ENCODE measurements at regions not wholly inside any gene's neighbourhood (a gene's known extent, or its start where the extent isn't known, plus 50 kb on each side); places are given as distances from the start of the nearest gene placed in this dataset.

- ATAC-seq (no peak), DNase-seq (no peak)
- peaks cover 0 to 22% (median 6%) of the 10 kb centered on the region in 7 donors for H3K27me3 ChIP-seq
- no peak for TF ChIP-seq CTCF (IDR thresholded peaks at IDR 0.05)
- no peak overlapping the region for H3K27ac ChIP-seq
- intact Hi-C loops (cut with DNase I), result loop anchor here in 1 of 10 donors (10.0 kb wide), 1 partner anchor 108 kb away; no protein-coding TSS in a partner anchor
- H3K36me3 ChIP-seq, result no peaks in the 10 kb centered on the region
- no peaks in the 10 kb centered on the region for H3K9me3 ChIP-seq
- WGBS, 2 donors, result 77 to 78% methylated on average over 4 of the region's 4 CpGs
- H3K4me3 ChIP-seq, result no peak overlapping the region
- H3K4me1 ChIP-seq, result no peaks in the 10 kb centered on the region
Observed at GRCh38 chr11:33582636-33583325, 117.8 kb downstream of the C11orf91 start.

- 92 to 95% methylated on average over 4 of the region's 4 CpGs for whole genome bisulfite sequencing, 2 donors
- Histone ChIP-seq H3K27me3 (peaks cover 0 to 22% (median 6%) of the 10 kb centered on the region in 7 donors), H3K27ac (no peak overlapping the region), H3K4me3 (no peak overlapping the region), H3K36me3 (no peaks in the 10 kb centered on the region), H3K9me3 (no peaks in the 10 kb centered on the region), H3K4me1 (no peaks in the 10 kb centered on the region)
- no peak for TF ChIP-seq CTCF (IDR thresholded peaks at IDR 0.05)
- intact Hi-C loops (cut with DNase I), result no loop called here
- DNase-seq (no peak), ATAC-seq (no peak)
Observed at GRCh38 chr11:33579101-33579500, 121.5 kb downstream of the C11orf91 start.

- DNase-seq, result no peak
- Histone ChIP-seq H3K27me3 (peaks cover 0 to 10% (median 6%) of the 10 kb centered on the region in 7 donors), H3K4me1 (no peaks in the 10 kb centered on the region), H3K27ac (no peak overlapping the region), H3K4me3 (no peak overlapping the region), H3K9me3 (peaks cover 0 to 12% (median 5%) of the 10 kb centered on the region in 11 donors), H3K36me3 (no peaks in the 10 kb centered on the region)
- intact Hi-C loops (cut with DNase I), result no loop called here
- 93% methylated on average over 6 of the region's 6 CpGs for WGBS, 2 donors
- ATAC-seq, result no peak
- no peak for TF ChIP-seq CTCF (IDR thresholded peaks at IDR 0.05)
Observed at GRCh38 chr11:33577204-33577603, 123.4 kb downstream of the C11orf91 start.

GRCh38 chr11:33575311-33575710 is 125.3 kb downstream of the C11orf91 start:
- intact Hi-C loops (cut with DNase I), result no loop called here
- Histone ChIP-seq H3K4me3 (no peak overlapping the region), H3K9me3 (peaks cover 0 to 16% (median 5%) of the 10 kb centered on the region in 11 donors), H3K4me1 (no peaks in the 10 kb centered on the region), H3K27me3 (peaks cover 0 to 10% (median 0%) of the 10 kb centered on the region in 7 donors), H3K36me3 (no peaks in the 10 kb centered on the region), H3K27ac (no peak overlapping the region)
- no peak for ATAC-seq
- 77 to 84% methylated on average over 5 of the region's 5 CpGs for WGBS, 2 donors
- no peak for DNase-seq
- TF ChIP-seq CTCF (IDR thresholded peaks at IDR 0.05), result no peak
